NK-92 treated with Interleukin-12 subunit alpha and Interleukin-12 subunit beta, amount 100 ng/mL, for 24 hours (cell line): ENCODE measurements at regions not wholly inside any gene's neighbourhood (a gene's known extent, or its start where the extent isn't known, plus 50 kb on each side); places are given as distances from the start of the nearest gene placed in this dataset.
"Not testable (repeated sequence)": the region's sequence is repeated elsewhere in the genome, so short reads cannot be mapped to it uniquely, and the experiment has no call there.

Experiments used
- DNase-seq: peaks from one replicate; lab custom pipeline; 2025; lab: John Stamatoyannopoulos, UW

DNA sequence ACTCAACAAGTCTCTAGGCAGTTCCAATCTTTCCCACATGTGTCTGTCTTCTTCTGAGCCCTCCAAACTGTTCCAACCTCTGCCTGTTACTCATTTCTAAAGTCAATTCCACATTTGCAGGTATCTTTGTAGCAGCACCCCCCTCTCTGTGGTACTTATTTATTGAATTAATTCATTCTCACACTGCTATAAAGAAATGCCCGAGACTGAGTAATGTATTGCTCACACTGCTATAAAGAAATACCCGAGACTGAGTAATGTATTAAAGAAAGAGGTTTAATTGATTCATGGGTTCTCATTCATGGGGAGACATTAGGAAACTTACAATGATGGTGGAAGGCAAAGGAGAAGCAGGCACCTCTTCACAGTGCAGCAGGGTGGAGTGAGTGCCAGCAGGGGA lies 1413.8 kb downstream of the SI start:
- no peak for DNase-seq

DNA sequence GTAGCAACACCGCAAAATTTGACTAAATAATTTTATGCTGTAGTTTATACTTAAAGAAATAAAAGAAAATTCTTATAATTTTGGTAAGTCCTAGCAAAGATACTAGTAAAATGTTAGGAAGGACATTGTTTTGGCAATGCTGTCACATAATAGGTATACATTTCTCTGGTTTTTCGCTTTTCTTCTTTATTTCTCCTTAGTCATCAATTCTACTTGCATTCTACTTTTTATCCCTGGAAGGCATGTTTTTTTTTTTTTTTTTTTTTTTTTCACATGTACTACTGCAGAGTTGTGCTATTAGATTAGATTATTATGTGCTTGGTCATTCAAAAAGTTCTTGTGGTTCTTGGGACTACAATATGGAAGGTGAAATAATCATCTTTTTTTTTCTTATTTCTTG lies 1421.2 kb downstream of the SI start:
- no peak for DNase-seq

DNA sequence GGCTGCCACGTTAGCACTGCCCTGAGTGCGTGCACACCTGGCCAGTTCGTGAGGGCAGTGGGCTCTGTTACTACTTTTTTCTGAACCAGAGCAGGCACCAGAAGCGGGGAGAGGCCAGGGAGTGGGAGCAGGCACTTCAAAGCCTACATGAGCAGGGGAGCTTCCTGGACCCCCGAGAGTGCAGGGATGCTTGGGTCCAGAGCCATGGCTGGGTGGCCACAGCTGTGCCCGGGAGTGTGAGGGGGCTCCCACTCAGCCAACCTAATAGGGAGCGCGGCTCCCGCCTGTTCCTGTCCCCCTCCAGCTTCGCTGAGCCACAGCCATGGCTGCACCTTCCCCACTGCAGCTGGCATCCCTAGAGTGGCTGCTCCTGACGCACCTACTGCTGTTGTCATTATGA lies 1423.3 kb downstream of the SI start:
- no peak for DNase-seq

DNA sequence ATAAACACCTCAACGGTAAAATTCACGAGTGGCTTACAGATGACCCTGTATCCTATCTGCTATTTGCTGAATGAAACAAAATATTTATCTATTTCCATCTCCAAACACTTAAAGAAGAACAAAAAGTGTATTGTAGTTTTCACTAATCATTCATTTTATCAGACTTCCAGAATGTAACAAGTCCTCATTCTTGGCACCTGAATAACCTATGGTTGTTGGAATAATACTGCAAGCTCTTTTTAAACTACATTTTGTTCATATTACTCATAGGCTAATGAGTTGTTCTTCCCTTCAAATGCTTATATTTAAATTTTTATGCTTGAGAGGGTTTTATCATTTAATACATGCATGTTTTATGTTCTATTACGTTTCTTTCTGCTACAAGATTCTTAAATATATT lies 1434.1 kb downstream of the SI start:
- no peak for DNase-seq

DNA sequence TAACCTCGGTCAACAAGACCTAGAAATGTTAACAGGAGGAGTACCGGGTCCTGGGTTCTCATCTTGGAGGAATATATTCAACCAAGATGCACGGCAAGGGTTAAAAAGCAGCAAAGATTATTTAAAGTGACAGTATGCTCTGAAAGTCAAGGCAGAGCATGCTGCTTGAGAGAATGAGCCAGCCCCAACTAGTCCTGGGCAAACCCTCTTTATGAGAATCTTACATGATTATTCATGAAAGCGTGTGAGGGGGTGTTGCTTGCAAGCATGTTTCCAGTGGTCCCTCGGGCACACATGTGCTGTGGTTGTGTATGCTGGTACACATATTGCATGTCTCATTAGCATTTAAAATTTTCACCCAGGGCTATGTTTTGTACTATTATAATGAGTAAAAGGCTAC lies 1445.6 kb downstream of the SI start:
- DNase-seq: no peak

DNA sequence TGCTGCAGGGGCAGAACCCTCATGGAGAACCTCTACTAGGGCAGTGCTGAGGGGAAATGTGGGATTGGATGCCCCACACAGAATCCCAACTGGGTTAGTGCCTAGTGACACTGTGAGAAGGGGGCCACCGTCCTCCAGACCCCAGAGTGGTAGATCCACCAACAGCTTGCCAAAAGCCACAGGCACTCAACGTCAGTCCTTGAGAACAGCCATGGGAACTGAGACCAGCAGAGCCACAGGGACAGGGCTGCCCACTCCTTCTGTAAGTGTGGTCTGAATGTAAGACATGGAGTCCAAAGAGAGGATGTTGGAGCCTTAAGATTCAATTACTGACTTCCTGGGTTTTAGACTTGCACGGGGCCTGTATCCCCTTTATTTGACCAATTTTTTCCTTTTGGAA lies 1451.5 kb downstream of the SI start:
- DNase-seq: no peak

DNA sequence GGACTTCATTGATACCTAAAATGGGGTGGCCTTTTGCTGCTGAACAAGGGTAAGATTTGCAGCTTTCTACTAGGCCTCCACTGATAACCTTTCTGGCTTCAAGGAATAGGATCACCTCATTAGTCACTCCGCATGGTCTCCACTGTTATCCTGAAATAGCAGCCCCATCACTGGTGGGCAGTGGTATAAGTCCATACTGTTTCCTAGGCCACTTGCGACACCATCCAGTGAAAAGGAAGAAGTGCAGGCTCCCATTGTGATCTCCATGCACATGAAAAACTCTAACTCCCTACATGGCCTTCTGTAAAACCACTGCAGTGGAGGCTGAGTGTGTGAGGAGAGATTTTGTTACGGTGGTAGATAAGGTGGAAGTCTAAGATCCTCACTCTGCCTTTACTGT lies 1455.9 kb downstream of the SI start:
- DNase-seq: no peak

DNA sequence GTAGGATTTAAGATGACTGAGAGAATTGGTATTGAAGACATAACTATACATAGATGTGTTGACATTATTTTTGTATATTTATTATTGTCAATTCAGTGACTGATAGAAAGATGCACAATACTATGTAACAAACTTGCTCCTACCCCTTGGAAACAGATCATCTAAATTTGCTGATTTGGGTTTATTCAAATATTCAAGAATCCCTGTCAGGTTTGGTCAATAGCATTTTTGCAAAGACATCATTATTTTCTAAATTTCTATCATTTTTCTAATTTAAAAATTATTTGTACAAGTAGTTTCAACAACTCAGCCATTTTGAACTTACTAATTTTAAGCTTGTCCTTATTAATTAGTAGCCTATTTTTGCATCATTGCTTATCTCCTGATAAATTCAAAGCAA lies 1463.4 kb downstream of the SI start:
- DNase-seq: no peak

DNA sequence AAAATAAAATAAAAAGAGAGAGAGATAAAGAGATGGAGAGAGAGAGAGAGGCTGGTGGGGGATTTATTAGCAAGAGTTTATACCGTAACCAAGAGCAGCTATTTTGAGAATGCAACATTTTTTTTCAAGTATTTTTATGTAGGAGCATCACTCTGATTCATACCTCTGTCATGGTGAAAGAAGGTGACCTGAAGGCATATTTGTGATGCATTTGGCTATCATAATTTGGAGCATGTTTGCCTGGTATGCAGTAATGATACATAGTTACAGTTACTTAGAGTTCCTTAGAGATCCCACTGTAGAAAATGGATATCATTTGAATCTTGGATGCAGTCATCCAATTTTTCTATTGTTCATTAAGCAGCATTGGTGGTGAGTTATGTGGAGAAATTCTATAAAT lies 1472.4 kb downstream of the SI start:
- DNase-seq: no peak

DNA sequence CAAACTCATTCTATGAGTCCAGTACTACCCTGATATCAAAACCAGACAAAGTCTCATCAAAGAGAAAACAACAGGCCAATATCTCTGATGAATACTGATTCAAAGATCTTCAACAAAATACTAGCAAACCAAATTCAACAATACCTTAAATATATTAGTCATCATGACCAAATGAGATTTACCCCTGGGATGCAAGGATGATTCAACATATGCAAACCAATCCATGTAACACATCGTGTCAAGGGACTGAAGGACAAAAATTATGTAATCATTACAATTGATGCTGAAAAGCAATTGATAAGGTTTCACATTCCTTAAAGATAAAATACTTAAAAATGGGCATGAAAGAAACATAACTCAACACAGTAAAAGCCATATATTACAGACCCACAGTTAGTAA lies 1476.9 kb downstream of the SI start:
- no peak for DNase-seq

DNA sequence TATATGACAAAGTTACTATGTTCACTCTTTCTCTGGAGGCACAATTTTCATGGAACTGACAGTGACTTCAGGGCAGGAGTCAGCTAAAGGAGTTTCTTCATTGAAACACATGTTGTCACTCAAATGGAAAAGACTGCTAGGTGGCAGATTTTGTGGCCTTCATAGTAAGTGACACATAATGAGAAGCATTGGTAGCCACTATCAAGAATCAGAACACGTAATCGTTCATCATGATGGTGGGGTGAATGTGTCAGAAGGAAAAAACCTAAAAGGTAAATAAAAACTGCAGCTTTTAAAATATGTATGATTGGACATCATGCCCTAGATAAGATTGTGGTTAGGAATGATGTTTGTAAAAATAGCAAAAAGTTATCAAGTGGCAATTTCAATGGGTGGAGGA lies 1491.0 kb downstream of the SI start:
- DNase-seq: no peak

DNA sequence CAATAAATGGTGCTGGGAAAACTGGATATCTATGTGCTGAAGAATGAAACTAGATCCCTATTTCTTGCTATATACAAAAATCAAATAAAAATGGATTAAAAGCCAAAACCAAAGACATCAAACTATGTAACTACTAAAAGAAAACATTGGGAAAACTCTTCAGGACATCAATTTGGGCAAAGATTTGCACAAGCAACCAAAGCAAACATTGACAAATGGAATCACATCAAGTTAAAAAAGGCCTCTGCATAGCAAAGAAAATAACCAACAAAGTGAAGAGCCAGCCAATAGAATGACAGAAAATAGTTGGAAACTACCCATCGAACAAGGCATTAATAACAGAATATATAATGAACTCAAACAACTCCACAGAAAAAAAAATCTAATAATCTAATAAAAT lies 1495.3 kb downstream of the SI start:
- DNase-seq: no peak

DNA sequence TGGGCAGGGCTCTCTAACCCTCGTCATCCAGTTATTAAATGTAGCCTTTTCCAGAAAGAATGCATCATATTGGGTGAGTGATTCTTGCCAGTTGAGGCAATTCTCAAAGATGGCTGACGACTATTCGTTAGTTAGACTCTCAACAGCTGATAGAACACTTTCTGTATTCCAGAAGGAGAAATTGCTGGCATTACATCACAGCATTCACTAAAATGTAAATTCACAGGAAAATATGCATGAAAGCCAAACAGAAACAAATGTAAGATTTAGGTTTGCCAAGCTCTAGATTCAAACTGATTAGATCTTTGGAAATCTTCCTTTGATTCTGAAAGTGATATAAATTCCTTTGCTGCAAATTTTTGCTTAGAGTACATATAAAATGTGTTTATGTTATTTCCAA lies 1501.0 kb downstream of the SI start:
- DNase-seq: no peak

DNA sequence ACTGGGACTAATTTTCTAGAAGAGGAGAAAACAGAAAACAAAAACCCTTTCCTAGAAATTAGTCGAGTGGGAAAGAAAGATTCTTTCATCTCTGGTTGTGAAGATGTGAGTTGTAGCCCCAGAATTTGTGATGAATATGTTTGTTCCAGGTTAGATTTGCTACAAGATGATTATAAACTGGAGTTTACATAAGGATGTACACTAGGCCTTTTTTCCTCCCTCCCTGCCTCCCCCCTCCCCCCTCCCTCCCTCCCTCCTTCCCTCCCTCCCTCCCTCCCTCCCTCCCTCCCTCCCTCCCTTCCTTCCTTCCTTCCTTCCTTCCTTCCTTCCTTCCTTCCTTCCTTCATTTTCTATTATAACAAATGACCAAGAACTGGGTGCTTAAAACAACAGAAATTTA lies 1502.0 kb downstream of the SI start:
- DNase-seq: no peak

DNA sequence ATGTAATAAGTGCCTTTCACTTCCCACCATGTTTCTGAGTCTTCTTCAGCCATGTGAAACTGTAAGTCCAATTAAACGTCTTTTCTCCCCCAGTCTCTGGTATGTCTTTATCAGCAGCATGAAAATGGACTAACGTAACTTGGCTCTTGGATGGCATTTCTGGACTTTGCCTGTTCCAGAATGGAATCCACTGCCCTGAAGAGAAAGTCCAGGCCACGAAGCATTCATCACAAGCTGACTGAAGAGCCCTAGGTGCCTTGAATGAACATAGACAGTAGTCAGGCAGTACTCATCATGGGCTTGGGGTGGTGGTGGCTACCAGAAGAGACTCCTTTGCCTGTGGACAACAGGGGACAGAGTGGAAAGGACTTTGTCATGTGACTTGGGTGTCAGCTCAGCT lies 1505.0 kb downstream of the SI start:
- no peak for DNase-seq

DNA sequence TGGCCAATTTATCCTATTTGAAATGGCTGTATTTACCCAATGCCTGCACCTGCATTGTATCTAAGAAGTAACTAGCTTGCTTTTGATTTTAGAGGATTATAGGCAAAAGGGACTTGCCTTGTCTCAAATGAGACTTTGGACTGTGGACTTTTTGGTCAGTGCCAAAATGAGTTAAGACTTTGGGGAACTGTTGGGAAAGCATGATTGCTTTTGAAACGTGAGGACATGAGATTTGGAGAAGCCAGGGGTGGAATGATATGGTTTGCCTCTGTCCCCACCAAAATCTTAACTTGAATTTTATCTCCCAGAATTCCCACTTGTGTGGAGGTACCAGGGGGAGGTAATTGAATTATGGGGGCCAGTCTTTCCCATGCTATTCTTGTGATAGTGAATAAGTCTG lies 1505.4 kb downstream of the SI start:
- no peak for DNase-seq

DNA sequence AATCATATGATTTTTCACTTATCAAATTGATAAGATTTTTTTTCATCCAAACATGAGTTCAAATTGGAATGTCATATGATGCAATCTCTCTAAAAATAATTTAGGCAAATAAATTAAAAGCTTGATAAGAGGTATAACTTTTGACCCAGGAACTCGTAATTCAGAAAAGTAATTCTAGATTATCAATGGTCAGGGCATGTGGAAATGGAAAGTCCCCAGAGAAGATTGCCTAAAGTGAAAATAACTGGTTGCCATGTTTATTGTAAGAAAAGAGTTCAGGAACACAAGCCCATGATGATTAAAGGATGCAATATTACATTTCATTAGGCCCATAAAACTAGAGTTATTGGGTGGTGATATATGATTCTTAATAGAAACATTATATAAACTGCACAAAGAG lies 1514.8 kb downstream of the SI start:
- no peak for DNase-seq

DNA sequence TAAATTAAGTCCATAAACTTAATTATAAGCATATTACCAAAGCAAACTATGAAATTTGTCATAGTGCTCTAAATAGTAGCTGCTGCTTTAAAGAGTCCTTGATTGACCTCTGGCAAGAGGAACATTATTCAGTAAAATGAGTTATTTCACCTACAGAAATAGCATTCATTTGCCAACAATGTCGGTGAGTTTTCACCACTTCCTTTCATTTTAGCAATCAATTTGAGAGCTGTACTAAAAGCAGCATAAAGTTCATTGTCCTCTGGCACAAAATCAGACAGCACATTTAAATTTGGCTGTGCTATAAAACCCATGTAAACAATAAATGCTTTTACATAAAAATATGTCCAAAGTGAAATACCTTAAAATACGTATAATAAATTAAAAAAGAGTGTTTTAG lies 1515.7 kb downstream of the SI start:
- no peak for DNase-seq

DNA sequence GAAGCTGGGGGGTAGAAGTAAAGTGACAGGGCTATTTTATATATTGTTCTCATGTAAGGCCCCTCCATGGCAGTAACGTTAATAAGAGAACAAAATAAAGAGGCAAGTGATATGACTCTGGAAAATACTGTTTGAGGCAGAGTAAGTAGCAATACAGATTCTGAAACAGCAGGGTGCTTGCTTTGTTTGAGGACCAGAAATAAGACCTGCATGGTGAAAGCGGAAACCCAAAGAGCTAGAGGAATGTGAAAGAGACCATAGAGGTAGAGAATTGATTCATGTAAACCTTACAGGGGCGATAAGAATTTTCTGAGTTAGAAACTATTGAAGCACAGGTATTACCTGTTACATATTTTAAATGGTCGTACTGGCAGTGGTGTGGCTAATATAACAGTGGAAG lies 1517.1 kb downstream of the SI start:
- DNase-seq: no peak

DNA sequence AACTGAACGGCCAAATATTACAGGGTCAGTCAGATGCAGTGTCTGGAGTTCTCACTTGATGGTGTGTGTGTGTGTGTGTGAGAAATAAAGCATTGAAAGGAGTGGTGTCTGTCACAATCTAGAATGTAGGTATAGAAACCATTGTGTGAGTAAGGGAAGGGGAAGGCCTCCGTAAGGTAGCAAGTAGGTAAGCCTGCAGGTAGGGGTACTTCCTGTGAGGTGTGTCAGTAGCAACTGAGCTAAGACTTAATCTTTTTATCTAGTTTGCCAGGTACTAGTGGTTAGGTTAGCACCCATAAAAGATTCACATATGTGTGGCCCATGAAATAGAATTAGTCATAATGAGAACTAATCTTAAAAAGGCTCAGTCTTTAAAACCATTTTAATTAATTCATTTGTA lies 1517.8 kb downstream of the SI start:
- DNase-seq: no peak

DNA sequence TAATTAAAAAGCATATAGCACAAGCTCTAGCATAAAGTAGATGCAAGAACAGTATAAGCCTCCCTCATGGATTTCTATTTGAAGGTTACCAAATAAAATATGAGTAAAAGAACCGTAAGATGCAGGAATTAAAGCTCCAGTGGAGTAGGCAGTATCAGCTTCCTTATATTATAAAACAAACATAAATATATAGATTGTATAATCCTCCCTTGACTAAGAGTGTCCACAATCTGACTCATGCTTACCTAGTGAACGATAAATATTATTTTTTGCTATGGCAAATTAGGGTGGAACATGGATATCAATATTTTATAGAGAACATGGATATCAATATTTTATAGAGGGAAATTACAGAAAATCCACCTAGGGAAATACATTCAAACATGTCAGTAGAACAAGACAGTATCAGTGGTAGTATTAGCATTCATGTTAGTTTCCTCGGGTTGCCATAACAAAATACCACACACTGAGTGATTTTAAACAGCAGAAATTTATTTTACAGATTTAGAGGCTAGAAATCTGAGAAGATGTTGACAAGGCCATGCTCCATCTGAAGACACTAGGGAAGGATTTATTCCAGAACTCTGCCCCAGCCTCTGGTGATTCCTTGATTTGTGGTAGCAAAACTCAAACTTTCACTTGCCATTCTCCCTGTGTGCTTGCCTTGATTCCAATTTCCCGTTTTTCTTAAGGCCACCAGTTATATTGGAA lies 1521.3 kb downstream of the SI start:
- DNase-seq: no peak

DNA sequence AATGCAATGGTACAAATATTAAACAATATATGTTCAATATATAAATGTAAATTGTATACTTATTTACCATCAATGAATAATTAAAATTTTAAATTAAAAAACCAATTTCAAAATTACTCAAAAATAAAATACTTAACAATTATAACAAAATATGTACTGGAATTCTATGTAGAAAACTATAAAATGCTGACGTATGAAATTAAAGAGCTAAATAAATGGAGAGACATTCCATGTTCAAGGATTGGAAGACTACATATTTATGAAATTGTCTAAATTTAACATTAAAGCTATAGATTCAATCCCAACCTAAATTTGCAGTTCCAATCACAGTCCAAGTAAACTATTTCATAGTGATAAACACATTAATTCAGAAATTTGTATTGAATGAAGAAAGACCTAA lies 1522.4 kb downstream of the SI start:
- no peak for DNase-seq

DNA sequence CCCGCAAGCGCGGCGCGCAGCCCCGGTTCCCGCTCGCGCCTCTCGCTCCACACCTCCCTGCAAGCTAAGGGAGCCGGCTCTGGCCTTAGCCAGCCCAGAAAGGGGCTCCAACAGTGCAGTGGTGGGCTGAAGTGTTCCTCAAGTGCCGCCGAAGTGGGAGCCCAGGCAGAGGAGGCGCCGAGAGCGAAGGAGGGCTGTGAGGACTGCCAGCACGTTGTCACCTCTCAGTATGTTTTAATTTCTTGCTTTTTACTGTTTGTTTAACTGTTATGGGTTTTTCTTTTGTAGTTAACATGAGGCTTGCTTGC lies 1525.7 kb downstream of the SI start:
- no peak for DNase-seq

DNA sequence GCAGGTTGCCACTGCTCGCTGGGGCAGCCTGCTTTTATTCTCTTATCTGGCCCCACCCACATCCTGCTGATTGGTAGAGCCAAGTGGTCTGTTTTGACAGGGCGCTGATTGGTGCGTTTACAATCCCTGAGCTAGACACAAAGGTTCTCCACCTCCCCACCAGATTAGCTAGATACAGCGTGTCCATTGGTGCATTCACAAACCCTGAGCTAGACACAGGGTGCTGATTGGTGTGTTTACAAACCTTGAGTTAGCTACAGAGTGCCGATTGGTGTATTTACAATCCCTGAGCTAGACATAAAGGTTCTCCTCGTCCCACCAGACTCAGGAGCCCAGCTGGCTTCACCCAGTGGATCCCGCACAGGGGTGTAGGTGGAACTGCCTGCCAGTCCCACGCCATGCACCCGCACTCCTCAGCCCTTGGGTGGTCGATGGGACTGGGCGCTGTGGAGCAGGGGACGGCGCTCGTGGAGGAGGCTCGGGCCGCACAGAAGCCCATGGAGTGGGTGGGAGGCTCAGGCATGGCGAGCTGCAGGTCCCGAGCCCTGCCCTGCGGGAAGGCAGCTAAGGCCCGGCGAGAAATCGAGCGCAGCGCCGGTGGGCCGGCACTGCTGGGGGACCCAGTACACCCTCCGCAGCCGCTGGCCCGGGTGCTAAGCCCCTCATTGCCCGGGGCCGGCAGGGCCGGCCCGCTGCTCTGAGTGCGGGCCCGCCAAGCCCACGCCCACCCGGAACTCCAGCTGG lies 1526.2 kb downstream of the SI start:
- DNase-seq: not testable (repeated sequence)
